ENCODE measurements at regions not wholly inside any gene's neighbourhood (a gene's known extent, or its start where the extent isn't known, plus 50 kb on each side); places are given as distances from the start of the nearest gene placed in this dataset.
"Not testable (repeated sequence)": the region's sequence is repeated elsewhere in the genome, so short reads cannot be mapped to it uniquely, and the experiment has no call there.

GRCh38 chr1:157446356-157446755 lies 106.0 kb downstream of the FCRL5 start:
- not testable (repeated sequence) for TF ChIP-seq POLR2A (IDR thresholded peaks at IDR 0.05); CTCF (IDR thresholded peaks at IDR 0.05 in 4 of 5, conservative IDR thresholded peaks at IDR 0.05 in 1 of 5)

Data from gastrocnemius medialis (tissue), 4 donors.